ENCODE measurements at regions not wholly inside any gene's neighbourhood (a gene's known extent, or its start where the extent isn't known, plus 50 kb on each side); places are given as distances from the start of the nearest gene placed in this dataset.

DNA sequence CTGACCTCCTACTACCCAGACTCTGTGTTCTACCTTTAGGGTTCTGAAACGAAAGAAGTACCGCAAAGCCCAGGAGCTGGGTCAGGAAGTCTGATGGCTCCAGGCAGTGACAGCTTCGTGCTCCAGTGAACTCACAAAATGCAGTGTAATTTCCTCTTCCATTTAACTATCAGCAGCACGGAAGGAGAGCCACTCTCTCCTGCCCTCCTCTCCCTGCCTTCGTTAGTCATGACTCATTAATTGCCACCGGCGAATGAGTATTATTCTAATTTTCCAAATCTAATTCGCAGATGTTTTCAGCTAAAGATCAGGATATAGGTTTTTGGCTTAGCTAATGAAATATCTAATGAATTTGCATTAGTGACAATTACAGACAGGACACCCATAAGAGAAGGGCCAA lies 1262.0 kb downstream of the TYW1 start (continued):
- TF ChIP-seq, protein P1, sequence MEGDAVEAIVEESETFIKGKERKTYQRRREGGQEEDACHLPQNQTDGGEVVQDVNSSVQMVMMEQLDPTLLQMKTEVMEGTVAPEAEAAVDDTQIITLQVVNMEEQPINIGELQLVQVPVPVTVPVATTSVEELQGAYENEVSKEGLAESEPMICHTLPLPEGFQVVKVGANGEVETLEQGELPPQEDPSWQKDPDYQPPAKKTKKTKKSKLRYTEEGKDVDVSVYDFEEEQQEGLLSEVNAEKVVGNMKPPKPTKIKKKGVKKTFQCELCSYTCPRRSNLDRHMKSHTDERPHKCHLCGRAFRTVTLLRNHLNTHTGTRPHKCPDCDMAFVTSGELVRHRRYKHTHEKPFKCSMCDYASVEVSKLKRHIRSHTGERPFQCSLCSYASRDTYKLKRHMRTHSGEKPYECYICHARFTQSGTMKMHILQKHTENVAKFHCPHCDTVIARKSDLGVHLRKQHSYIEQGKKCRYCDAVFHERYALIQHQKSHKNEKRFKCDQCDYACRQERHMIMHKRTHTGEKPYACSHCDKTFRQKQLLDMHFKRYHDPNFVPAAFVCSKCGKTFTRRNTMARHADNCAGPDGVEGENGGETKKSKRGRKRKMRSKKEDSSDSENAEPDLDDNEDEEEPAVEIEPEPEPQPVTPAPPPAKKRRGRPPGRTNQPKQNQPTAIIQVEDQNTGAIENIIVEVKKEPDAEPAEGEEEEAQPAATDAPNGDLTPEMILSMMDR (IDR thresholded peaks at IDR 0.05; ENCODE audit: control extremely low read depth in 1 of 3, insufficient read depth in 1 of 3, low read depth in 1 of 3, low read length in 3 of 3), result no peak
- TF ChIP-seq BCL11A (IDR thresholded peaks at IDR 0.05; ENCODE audit: low read depth in 2 of 2, low read length in 2 of 2) (no peak), SUZ12 (IDR thresholded peaks at IDR 0.05; ENCODE audit: low read length) (no peak), BACH1 (IDR thresholded peaks at IDR 0.05; ENCODE audit: low read length) (no peak)

Data from H1 (cell line).